ENCODE measurements at regions not wholly inside any gene's neighbourhood (a gene's known extent, or its start where the extent isn't known, plus 50 kb on each side); places are given as distances from the start of the nearest gene placed in this dataset.

DNA sequence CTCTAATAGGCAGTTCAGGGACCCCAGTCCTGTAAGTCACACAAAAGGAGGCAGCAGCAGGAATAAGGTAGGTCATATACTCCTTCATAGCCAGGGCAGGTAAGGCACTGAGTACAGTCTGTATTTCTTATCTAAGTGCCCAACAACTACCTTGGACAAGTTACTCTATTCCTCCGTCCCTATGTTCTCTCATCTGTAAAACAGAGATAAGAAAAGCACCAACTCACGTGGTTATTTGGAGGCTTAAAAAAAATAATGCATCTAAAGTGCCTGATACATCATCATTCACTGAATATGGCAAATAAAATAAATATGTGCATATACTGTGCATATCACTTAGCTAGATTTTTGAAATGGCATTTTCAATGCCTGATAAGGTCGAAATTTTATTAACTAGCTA lies 298.1 kb upstream of the CDYL start:
- TF ChIP-seq POLR2A (IDR thresholded peaks at IDR 0.05; ENCODE audit: extremely low read depth, insufficient read length) (no peak), MYC (IDR thresholded peaks at IDR 0.05; ENCODE audit: low read depth, low read length) (no peak)
- TF ChIP-seq, protein P1, sequence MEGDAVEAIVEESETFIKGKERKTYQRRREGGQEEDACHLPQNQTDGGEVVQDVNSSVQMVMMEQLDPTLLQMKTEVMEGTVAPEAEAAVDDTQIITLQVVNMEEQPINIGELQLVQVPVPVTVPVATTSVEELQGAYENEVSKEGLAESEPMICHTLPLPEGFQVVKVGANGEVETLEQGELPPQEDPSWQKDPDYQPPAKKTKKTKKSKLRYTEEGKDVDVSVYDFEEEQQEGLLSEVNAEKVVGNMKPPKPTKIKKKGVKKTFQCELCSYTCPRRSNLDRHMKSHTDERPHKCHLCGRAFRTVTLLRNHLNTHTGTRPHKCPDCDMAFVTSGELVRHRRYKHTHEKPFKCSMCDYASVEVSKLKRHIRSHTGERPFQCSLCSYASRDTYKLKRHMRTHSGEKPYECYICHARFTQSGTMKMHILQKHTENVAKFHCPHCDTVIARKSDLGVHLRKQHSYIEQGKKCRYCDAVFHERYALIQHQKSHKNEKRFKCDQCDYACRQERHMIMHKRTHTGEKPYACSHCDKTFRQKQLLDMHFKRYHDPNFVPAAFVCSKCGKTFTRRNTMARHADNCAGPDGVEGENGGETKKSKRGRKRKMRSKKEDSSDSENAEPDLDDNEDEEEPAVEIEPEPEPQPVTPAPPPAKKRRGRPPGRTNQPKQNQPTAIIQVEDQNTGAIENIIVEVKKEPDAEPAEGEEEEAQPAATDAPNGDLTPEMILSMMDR (IDR thresholded peaks at IDR 0.05; ENCODE audit: low read depth, low read length): no peak
- TF ChIP-seq, protein P2, sequence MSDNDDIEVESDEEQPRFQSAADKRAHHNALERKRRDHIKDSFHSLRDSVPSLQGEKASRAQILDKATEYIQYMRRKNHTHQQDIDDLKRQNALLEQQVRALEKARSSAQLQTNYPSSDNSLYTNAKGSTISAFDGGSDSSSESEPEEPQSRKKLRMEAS (IDR thresholded peaks at IDR 0.05; ENCODE audit: low read depth, low read length): no peak
